WTC11 (cell line): ENCODE measurements at regions not wholly inside any gene's neighbourhood (a gene's known extent, or its start where the extent isn't known, plus 50 kb on each side); places are given as distances from the start of the nearest gene placed in this dataset.

Experiments
- ATAC-seq: fragments of 200-7000 bp; cut with Tn5 transposase; 2 replicates; pipeline ENCODE4 v1.10.0; 2021; ENCODE audit warnings: mild to moderate bottlenecking, moderate library complexity
- CTCF ChIA-PET: fragments of 300-600 bp; sonication (Branson Sonifier 250); formaldehyde crosslinking; loops from one replicate; lab custom pipeline; 2021; ENCODE audit warnings: antibody characterized with exemption; lab: Charles Lee
- POLR2A ChIA-PET: fragments of 350-600 bp; sonication (Branson Sonifier 250); formaldehyde crosslinking; loops from one replicate; lab custom pipeline; 2021; ENCODE audit warnings: antibody characterized with exemption; lab: Charles Lee
- DNase-seq: peaks from one replicate; pipeline ENCODE4 v3.0.0; 2021; ENCODE audit warnings: low spot score
- H3K27ac Mint-ChIP-seq: 2 replicates; pipeline ENCODE4 v1.8.0; 2021; ENCODE audit warnings: mixed read lengths
- H3K27me3 Mint-ChIP-seq: 2 replicates; pipeline ENCODE4 v1.8.0; 2021; ENCODE audit warnings: low read depth, mild to moderate bottlenecking, moderate library complexity, mixed read lengths
- H3K36me3 Mint-ChIP-seq: 2 replicates; pipeline ENCODE4 v1.8.0; 2021; ENCODE audit warnings: mixed read lengths
- H3K4me1 Mint-ChIP-seq: 2 replicates; pipeline ENCODE4 v1.8.0; 2022; ENCODE audit warnings: mixed read lengths
- H3K4me3 Mint-ChIP-seq: 2 replicates; pipeline ENCODE4 v1.8.0; 2021; ENCODE audit warnings: mild to moderate bottlenecking, moderate library complexity, mixed read lengths
- H3K9me3 Mint-ChIP-seq: 2 replicates; pipeline ENCODE4 v1.8.0; 2021; ENCODE audit warnings: mixed read lengths
- AFF4 ChIP-seq: sonication (generic); formaldehyde crosslinking; IDR thresholded peaks from 2 replicates; pipeline ENCODE4 v1.8.1; 2023; ENCODE audit warnings: mild to moderate bottlenecking, missing genetic modification reagents, borderline replicate concordance
- AR ChIP-seq: fragments of 250-450 bp; sonication (Bioruptor Pico); IDR thresholded peaks from 2 replicates; pipeline ENCODE4 v1.9.0; 2021; ENCODE audit warnings: mild to moderate bottlenecking
- ELF4 ChIP-seq: sonication (generic); formaldehyde crosslinking; IDR thresholded peaks from 2 replicates; pipeline ENCODE4 v1.8.1; 2022; ENCODE audit warnings: low read depth, mild to moderate bottlenecking, moderate library complexity, missing genetic modification reagents
- GABPB1 ChIP-seq: sonication (generic); formaldehyde crosslinking; IDR thresholded peaks from 2 replicates; pipeline ENCODE4 v1.8.1; 2023; ENCODE audit warnings: mild to moderate bottlenecking, missing genetic modification reagents
- GRHL2 ChIP-seq: fragments of 250-450 bp; sonication (Bioruptor Pico); IDR thresholded peaks from 2 replicates; pipeline ENCODE4 v1.8.0; 2022; ENCODE audit warnings: mild to moderate bottlenecking, moderate library complexity; ENCODE audit not compliant: insufficient replicate concordance, severe bottlenecking
- HMGA2 ChIP-seq: fragments of 250-450 bp; sonication (Bioruptor Pico); IDR thresholded peaks from 2 replicates; pipeline ENCODE4 v1.4.0; 2021; ENCODE audit warnings: mild to moderate bottlenecking, moderate library complexity
- MXD4 ChIP-seq: fragments of 250-450 bp; sonication (Bioruptor Pico); IDR thresholded peaks from 2 replicates; pipeline ENCODE4 v1.8.0; 2021; ENCODE audit warnings: mild to moderate bottlenecking, moderate library complexity, borderline replicate concordance
- MYBL2 ChIP-seq: sonication (generic); formaldehyde crosslinking; IDR thresholded peaks from 2 replicates; pipeline ENCODE4 v1.8.1; 2023; ENCODE audit warnings: mild to moderate bottlenecking, moderate library complexity, missing genetic modification reagents
- NFATC4 ChIP-seq: fragments of 250-450 bp; sonication (Bioruptor Pico); IDR thresholded peaks from 2 replicates; pipeline ENCODE4 v1.9.0; 2021; ENCODE audit warnings: mild to moderate bottlenecking
- RELA ChIP-seq: sonication (generic); formaldehyde crosslinking; IDR thresholded peaks from 2 replicates; pipeline ENCODE4 v1.8.1; 2022; ENCODE audit warnings: missing genetic modification reagents, mild to moderate bottlenecking, borderline replicate concordance
- RORB ChIP-seq: fragments of 250-450 bp; sonication (Bioruptor Pico); IDR thresholded peaks from 2 replicates; pipeline ENCODE4 v1.9.0; 2021; ENCODE audit warnings: mild to moderate bottlenecking
- SOX15 ChIP-seq: fragments of 250-450 bp; sonication (Bioruptor Pico); IDR thresholded peaks from 2 replicates; pipeline ENCODE4 v1.9.0; 2021; ENCODE audit warnings: mild to moderate bottlenecking
- STAT6 ChIP-seq: sonication (generic); formaldehyde crosslinking; conservative IDR thresholded peaks from 2 replicates; pipeline ENCODE4 v1.8.1; 2023; ENCODE audit warnings: mild to moderate bottlenecking, low read depth, missing genetic modification reagents, moderate library complexity
- TP53 ChIP-seq: sonication (generic); formaldehyde crosslinking; IDR thresholded peaks from 2 replicates; pipeline ENCODE4 v1.8.1; 2023; ENCODE audit warnings: mild to moderate bottlenecking, missing genetic modification reagents
- ZNF121 ChIP-seq: sonication (generic); formaldehyde crosslinking; IDR thresholded peaks from 2 replicates; pipeline ENCODE4 v1.8.0; 2023; ENCODE audit warnings: missing genetic modification reagents
- ZNF281 ChIP-seq: sonication (generic); formaldehyde crosslinking; IDR thresholded peaks from 2 replicates; pipeline ENCODE4 v1.8.0; 2023; ENCODE audit warnings: mild to moderate bottlenecking, missing genetic modification reagents
- ZNF317 ChIP-seq: sonication (generic); formaldehyde crosslinking; IDR thresholded peaks from 2 replicates; pipeline ENCODE4 v1.8.1; 2023; ENCODE audit warnings: low read depth, mild to moderate bottlenecking, moderate library complexity, missing genetic modification reagents, borderline replicate concordance
- ZNF416 ChIP-seq: fragments of 250-450 bp; sonication (Bioruptor Pico); IDR thresholded peaks from 2 replicates; pipeline ENCODE4 v1.9.0; 2021; ENCODE audit warnings: mild to moderate bottlenecking, inconsistent platforms

- ChIA-PET POLR2A (no interaction called here), CTCF (interaction anchor here (0.8 to 4.7 kb wide), 13 partner anchors 16 to 364 kb away, joined by 3 to 50 read pairs (median 9); partner anchors contain the start of genes IAH1 and MBOAT2)
- Mint-ChIP-seq H3K27ac (no peak overlapping the region), H3K4me3 (no peak overlapping the region), H3K4me1 (peaks cover 40% of the 10 kb centered on the region), H3K36me3 (no peaks in the 10 kb centered on the region), H3K27me3 (peaks cover 8% of the 10 kb centered on the region; the same call in 1 of the 2 replicates), H3K9me3 (no peaks in the 10 kb centered on the region)
- TF ChIP-seq MXD4 (CRISPR knock-in tag) (no peak), RELA (CRISPR knock-in tag) (no peak), AFF4 (CRISPR knock-in tag) (no peak), NFATC4 (CRISPR knock-in tag) (no peak), MYBL2 (CRISPR knock-in tag) (no peak)
- DNase-seq (no peak), ATAC-seq (no peak)
Measured at GRCh38 chr2:9109871-9110270, 96.7 kb upstream of the ASAP2 start.

- Mint-ChIP-seq H3K27me3 (peaks cover 12% of the 10 kb centered on the region), H3K27ac (no peak overlapping the region), H3K4me1 (peaks cover 47% of the 10 kb centered on the region), H3K9me3 (no peaks in the 10 kb centered on the region), H3K36me3 (no peaks in the 10 kb centered on the region), H3K4me3 (no peak overlapping the region)
- DNase-seq, result no peak
- ChIA-PET POLR2A (no interaction called here), CTCF (no interaction called here)
- TF ChIP-seq STAT6 (CRISPR knock-in tag), result no peak
- TF ChIP-seq ZNF416 (CRISPR knock-in tag), result no peak
- TF ChIP-seq ZNF317 (CRISPR knock-in tag), result no peak
- no peak for TF ChIP-seq AFF4 (CRISPR knock-in tag)
- TF ChIP-seq ZNF281 (CRISPR knock-in tag), result no peak
- no peak for TF ChIP-seq GRHL2 (CRISPR knock-in tag)
- no peak for TF ChIP-seq ZNF121 (CRISPR knock-in tag)
- TF ChIP-seq SOX15, result no peak
- no peak for TF ChIP-seq HMGA2 (CRISPR knock-in tag)
- TF ChIP-seq ELF4 (CRISPR knock-in tag), result no peak
- TF ChIP-seq AR (CRISPR knock-in tag), result no peak
- TF ChIP-seq GABPB1 (CRISPR knock-in tag), result no peak
- TF ChIP-seq RORB (CRISPR knock-in tag), result no peak
- TF ChIP-seq TP53 (CRISPR knock-in tag), result no peak
- ATAC-seq, result no peak
Measured at GRCh38 chr2:9108210-9108967, 98.2 kb upstream of the ASAP2 start.
